Brain pericyte (primary cell): ENCODE measurements at regions not wholly inside any gene's neighbourhood (a gene's known extent, or its start where the extent isn't known, plus 50 kb on each side); places are given as distances from the start of the nearest gene placed in this dataset.
"Not testable (repeated sequence)": the region's sequence is repeated elsewhere in the genome, so short reads cannot be mapped to it uniquely, and the experiment has no call there.

Experiments used
- DNase-seq: peaks from one replicate; pipeline ENCODE4 v3.0.0-alpha.2; 2012; ENCODE audit warnings: low read depth, low spot score

DNA sequence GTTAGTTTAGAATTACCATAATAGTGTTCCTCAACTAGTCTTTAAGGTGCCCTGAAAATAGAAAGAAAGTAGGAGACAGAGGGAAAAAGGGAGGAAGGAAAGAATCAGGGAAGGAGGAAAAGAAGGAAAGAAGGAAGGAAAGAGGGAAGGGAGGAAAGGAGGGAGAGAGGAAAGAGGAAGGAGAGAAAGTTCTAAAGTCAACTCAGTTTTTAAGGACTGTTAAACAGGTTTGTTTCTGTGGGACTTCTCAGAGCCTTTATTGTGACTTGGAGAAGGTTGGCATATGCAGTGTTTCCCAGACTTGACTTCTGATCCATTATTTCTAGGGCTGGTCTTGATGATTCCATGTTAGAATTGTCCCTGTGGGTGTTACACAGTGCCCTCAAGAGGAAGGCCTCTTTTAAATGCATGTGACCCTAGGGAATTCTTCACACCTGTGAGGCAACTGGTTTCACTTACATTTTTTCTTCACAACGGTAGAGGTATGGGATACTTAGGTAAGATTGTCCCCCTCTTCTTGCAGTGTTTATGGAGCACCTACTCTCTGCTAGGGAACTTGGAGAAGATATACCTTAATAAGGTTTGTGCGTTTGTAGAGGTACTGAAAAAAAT lies 132.7 kb upstream of the GMDS start:
- DNase-seq = no peak

DNA sequence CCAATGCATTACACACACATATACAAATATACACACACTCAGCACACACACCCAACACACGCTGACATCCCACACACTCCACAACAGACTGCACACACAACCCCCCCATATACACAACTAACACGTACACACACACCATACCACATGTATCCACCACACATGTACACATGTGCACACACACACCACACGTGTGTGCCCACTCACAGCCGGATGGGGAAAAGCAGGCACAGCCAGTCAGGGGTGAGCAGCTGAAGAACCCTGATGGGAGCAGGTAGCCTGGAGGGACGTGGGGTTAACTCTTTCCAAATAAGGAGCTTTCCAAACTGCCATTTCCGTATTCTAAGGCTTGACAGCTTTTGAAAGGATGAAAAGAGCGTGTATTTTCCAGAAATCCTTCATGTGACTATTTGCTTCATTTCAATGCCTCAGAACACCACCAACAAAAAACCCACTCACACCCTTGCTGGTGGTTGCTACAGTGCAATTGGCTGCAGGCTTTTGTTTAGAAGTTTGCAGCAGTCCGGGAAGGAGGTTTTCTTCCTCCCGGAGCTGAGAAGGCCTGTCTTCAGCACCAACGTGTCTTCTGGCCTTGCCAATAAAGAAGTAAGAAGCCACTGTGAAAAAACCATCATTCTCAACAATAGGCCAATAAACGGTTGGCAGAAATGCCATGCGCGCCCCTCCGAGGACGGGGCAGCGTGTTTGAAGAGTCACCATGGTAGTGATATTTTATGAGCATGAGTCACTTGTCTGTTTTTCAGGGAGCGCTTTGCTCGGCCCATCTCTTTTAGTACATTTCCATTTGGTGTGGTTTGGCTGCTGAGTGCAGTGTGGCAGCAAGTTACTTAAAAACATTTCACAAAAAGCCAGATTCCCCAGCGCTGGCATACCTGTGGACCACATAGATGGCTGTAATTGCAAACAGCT lies 131.3 kb upstream of the GMDS start:
- DNase-seq = no peak

DNA sequence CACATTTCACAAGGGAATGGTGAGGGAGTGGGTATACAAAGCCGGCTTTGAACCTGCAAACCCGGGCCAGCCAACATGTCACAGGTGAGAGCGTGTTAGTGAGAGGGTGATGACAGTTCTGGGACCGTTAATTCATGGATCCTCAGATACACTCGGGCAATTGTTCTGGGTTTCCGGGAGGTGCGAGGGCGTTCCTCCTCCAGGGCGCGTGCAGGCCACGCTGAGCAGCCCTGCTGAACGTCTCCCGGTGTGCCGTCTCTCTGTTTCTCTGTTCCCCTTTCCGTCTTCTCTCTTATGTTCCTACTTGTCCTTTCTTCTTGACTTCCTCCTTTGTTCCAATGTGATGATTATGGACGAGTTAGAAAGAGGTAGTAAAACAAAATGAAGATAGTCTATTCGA lies 130.0 kb upstream of the GMDS start:
- DNase-seq = no peak

DNA sequence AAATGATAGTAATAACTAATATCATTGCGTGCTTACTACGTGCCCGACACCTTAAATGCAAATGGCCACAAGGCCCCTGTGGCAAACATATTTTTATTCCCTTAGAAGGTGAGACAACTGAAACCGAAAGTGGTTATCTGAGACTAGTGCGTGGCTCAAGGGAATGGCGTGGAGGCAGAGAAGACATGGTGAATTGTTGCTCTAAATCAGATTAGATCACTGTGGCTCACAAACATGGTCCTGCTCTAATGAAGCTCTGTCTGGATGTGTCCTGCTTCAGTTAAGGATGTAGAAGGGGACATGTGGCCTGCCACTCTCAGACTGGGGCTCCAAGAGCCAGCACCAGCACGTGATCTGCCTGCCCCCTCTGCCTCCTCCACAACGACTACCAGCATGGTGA lies 124.2 kb upstream of the GMDS start:
- no peak for DNase-seq

DNA sequence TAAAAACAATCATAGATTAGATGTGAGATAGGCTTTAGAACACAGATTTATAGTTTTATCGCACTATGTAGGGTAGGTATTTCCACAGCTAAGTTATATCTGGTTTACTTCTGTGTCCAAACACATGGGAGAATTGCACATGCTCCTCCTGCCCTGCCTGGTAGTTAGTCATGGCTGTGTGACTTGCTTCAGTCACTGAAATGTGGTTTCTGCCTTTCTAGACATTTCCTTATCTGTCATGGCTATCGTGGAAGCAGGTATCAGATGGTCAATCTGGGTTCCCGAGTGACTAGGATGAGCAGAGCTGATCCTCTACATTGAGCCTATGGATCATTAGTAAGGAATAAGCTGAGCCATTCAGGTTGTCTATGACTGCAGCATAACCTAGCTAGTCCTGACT lies 117.8 kb upstream of the GMDS start:
- DNase-seq = no peak

DNA sequence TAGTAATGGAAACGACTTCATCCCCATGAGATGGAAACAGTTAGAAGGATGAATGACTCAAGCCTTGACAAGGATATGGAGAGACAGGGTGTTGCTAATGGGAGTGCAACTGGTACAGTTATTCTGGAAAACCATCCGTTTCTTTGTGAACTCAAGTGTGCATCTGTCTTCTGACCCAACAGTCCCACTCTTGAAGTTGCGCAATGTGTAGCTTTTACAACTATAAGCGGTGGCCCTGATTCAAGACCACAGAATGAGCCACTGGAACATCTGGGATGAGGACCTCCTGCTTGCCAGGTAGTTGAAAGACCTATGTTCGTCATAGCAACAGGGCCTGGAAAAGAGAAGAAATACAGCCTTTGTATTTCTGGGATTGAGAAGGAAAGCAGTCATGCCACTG lies 115.8 kb upstream of the GMDS start:
- DNase-seq = no peak

DNA sequence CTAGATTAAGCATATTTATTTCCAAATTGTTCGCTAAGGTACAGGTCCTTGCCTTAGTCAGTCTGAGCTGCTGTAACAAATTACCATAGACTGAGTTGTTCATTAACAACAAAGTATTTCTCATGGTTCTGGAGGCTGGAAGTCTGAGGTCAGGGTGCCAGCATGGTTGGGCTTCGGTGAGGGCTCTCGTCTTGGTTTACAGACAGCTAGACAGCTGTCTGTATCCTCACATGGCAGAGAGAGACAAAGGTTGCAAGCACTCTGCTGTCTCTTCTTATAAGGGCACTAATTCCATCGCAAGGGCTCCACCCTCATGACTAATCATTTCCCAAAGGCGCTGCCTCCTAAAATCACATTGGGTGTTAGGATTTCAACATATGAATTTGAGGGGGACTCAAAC lies 115.3 kb upstream of the GMDS start:
- no peak for DNase-seq

DNA sequence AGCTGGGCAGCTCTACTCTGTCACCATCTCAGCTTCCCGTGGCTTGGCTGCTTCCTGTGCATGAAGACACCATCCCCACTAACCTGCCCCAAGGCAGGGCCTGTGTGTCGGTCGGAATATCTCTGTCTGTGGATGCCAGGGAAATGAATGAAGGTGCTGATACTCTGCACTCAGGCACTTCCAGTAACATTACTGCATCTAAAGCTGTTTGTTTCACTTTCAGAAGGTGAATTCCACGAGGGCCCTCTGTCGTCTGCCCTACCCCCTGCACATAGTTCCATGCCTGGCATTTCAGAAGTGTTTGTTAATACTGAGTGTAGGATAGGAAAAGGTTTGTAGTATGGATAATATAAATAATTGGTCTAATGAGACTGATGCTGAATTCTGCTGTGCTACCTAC lies 114.7 kb upstream of the GMDS start:
- no peak for DNase-seq

DNA sequence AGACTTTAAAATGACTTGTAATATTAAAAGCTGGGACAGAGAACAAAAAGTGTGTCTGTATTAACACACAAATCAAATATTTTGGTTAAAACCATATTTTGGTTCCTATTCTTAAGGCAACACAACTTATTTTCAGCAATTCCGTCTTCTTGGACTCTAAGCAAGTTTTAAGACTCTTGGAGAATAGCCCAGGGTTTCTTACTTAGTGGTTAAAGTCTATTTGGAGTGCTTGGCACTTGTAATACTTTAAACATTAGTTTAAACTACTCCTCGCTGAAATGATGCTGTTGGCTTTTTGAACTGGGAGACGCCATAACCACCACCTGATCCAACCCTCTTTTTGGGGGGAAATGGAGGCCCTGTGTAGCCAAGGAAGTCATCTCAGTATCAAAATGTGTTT lies 109.7 kb upstream of the GMDS start:
- DNase-seq = no peak

DNA sequence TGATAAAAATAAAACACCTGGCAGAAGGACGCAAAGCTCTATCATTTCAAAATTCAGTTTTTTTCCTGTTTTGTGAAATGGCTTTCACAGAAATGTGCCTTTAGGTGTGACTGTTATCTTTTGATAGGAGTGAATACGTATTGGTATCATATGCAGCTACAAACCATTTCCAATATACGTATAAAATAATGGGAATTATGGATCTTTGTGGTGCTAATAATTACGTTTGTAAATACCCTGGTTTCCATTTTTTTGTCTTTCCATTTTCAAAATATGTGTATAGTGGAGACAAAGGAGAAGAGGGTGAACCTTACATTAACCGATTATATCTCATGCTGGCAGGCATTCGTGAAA lies 108.7 kb upstream of the GMDS start:
- no peak for DNase-seq

DNA sequence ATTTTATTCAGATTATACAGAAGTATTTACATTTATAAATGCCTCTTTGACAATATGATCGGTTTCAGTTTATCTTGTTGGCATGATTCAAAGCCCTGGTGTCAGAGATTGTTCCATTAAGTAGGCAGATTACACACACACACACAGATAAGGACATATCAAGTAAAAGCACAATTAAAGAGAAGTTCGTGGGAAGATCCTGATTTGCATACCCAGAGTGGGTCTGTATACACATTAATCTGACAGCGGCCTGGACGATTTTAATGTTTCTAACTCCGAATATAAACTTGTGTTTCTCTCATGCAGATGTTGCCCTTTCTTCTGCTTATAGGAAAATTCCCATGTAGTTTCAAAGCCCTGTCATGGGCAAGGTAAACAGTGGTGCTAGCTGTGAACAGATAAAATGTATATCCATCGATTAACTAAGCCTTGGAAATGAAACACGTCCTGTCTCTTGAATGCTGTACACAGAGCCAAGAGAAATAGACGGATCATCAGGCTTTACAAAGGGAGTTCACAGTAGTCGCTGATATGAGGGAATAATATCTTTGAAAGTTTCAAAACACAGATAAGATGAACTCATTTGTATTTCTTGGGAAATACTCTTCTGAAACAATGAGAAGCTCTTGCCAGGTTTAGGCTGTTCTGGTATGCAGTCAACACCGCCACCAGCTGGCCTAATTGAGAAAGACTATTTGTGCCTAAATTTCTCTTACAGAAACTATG lies 108.2 kb upstream of the GMDS start:
- peak; percentile 48 for DNase-seq

DNA sequence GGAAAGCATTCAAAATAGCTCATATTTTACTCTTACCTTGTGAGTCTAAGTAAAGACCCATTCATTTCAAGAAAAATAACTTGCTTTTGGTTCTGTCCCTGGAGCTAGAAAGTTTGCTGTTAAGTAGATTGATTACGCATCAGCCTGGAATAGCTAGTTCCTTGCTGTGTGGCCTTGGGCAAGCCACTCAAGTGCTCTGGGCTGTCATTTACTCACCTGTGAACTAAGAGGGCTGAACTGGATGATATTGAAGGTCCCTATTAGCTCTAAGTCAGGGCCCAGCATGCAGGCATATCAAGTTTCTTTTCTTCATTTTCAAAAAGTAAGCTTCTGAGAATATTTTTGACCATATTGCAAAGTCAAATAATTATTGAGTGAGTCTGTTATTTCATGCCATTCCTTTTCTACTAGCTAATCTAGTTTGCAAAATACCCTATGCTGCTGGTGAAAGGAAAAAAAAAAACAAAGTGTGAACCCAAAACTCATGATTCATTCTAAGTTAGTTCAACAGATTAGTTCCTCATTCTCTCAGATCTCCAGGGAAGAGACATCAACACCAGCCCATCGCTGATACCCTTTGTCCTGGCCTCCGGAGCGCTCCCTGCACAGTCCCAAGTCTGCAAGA lies 106.5 kb upstream of the GMDS start:
- DNase-seq = peak; percentile 27

DNA sequence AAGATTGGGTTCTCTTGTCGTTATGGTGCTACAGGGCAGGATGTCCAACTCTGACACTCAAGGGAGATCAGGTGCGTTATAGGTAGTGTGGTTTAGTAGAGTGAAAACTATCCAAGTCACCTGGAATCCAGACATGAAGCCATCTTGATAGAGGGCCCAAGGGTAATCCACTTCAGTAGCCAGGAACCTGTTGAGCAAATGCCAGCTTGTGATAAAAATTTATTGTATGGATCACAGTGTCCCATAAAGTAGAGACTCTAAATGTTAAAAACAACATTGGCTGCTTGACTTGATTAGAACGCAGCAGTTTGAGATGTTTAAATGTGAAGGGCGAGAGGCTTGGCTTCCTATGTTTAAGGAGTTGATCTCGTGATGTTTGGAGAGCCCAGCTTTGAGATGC lies 105.7 kb upstream of the GMDS start:
- no peak for DNase-seq

DNA sequence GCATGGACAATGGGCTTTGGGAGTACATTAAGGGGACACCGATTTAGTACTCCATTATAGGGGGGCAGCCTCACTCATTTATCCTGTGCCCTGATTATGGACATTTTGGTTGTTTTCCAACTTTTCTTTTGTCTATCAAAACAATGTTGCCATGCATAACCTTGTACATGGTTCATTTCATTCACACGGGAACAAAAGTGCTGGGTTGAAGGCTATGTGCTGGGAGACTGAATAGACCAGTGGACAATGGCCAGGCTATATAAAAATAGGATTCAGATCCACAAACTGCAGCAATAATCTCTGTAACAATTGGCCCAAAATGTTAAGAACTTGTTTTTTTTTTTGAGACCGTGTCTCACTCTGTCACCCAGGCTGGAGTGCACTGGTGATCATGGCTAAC lies 100.7 kb upstream of the GMDS start:
- no peak for DNase-seq

DNA sequence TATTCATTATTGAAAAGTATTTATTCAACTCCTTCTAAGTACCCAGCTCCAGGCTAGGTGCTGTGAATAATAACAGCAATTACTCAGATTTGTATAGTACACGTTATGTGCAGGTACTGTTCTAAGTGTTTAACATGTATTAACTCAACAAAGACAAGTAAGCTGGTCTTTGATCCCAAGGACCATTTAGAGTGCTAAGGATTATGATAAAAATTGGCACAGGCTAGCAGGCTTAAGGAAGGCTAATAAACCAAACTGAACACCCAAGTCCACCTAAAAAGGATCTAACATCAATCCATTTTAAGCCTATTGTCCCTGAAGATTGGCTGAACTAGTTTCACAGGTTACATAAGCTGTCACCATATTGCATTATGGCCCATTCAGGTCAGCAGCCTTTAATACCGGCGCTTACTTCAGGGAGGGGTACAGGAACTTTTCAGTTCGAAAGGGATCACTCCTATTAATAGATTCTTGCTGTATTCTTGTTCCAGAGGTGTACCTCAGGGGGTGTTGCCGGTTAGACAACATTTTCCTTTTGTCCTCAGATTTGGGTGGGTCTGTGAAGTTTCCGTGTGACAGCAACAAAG lies 99.0 kb upstream of the GMDS start:
- no peak for DNase-seq

DNA sequence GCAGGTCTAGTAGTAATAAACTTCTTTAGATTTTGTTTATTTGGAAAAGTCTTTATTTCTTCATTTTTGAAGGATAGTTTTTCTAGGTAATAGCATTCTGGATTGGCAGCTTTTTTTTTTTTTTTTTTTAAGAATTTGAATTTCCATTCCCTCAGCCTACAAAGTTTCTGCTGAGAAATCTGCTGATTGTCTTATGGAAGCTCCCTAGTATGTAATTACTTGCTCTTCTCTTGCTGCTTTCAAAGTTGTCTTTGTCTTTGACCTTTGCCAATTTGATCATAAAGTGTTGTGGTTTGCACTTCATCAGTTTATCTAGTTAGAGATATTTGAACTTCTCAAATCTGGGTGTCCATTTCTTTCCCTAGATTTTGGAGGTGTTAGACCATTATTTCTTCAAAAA lies 82.2 kb upstream of the GMDS start:
- DNase-seq = no peak

DNA sequence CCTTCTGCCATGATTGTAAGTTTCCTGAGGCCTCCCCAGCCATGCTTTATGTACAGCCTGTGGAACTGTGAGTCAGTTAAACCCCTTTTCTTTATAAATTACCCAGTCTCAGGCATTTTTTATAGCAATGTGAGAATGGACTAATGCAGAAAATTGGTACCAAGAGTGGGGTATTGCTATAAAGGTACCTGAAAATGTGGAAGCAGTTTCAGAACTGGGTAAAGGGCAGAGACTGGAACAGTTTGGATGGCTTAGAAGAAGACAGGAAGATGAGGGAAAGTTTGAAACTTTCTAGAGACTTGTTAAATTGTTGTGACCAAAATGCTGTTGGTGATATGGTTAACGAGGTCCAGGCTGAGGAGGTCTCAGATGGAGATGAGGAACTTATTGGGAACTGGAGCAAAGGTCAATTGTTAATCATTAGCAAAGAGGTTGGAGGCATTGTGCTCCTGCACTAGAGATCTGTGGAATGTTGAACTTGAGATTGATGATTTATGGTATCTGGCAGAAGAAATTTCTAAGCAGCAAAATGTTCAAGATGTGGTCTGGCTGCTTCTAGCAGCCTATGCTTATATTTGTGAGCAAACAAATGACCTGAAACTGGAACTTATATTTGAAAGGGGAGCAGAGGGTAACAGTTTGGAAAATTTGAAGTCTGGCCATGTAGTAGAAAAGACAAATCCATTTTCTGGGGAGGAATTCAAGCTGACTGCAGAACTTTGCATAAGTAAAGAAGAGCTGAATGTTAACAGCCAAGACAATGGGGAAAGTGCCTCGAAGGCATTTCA lies 79.0 kb upstream of the GMDS start:
- DNase-seq = no peak

DNA sequence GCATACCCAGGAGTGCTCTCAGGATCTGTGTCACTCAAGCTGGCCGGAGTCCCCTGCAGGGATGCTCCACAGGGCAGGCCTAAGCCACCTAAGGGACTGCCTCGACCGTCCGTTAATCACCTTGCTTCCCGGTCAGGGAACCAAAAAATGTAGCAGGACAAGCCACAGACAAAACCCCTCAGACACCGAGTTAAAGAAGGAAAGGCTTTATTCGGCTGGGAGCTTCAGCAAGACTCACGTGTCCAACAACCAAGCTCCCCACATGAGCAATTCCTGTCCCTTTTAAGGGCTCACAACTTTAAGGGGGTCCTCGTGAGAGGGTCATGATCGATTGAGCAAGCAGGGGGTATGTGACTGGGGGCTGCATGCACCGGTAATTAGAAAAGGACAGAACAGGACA lies 72.1 kb upstream of the GMDS start:
- DNase-seq = not testable (repeated sequence)

DNA sequence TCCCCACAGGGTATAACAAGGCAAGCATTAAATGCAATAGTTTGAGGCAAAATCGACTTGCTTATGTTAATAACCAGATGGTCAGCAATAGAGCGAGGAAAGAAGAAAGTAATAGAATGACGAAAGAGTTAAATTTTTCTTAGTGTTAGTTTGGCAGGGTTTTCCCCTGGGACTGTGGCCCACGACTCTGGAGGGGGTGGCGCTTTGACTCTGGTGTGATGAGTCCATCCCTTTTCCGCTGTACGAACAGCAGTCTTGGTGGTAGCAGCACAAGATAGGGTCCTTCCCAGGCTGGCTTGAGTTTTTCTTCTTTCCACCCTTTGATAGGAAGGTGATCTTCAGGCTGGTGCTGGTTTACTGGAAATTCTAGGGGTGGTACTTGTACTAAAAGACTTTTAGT lies 69.2 kb upstream of the GMDS start:
- no peak for DNase-seq

DNA sequence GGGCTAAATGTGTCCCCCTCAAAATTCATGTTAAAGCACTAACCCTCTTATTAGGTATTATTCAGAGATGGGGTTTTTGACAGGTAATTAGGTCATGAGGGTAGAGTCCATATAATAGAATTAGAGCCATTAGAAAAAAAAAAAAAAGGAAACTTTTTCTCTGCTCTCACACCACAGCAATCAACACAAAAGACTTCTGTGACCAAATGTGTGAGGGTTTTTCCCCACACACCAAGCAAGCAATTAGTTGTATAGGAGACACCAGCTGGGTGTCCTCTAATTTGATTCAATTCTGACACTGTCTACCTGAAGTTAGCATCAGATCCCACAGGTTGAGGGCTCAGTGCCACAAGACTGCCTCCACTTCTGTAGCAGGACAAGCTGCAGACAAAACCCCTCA lies 64.6 kb upstream of the GMDS start:
- DNase-seq = no peak

DNA sequence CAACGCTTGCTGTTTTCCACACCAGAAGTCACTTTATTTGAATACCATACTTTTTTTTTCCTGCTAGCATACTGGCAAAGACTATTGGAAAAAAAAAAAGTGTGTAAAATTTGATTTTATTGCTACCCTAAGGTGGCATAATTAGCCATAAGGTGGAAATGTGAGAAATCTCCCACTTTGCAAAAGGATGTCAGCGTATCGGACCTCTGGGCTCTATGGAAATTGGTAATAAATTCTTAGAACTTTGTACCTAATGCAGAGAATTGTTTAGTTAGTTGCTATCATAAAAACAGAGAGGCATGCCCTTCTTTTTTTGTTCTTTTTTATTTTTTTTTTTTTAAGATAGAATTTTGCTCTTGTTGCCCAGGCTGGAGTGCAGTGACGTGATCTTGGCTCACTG lies 63.7 kb upstream of the GMDS start:
- no peak for DNase-seq
